B cell (primary cell): ENCODE measurements at regions not wholly inside any gene's neighbourhood (a gene's known extent, or its start where the extent isn't known, plus 50 kb on each side); places are given as distances from the start of the nearest gene placed in this dataset.
A peak's percentile ranks its signal among the peaks of the same experiment; 100 is the strongest.

Experiments
- ATAC-seq: fragments of 200-7000 bp; cut with Tn5 transposase; one replicate; pipeline ENCODE4 v1.10.0; 2021; ENCODE audit warnings: low read depth, mild to moderate bottlenecking, moderate number of reproducible peaks, moderate library complexity
- CTCF ChIA-PET: fragments of 350-600 bp; sonication (Branson Sonifier 250); formaldehyde crosslinking; loops from one replicate; lab custom pipeline; 2021; ENCODE audit warnings: antibody characterized with exemption, inconsistent platforms; lab: Charles Lee
- POLR2A ChIA-PET: fragments of 350-600 bp; sonication (Branson Sonifier 250); formaldehyde crosslinking; loops from one replicate; lab custom pipeline; 2021; ENCODE audit warnings: antibody characterized with exemption; lab: Charles Lee
- DNase-seq: peaks from one replicate; pipeline ENCODE4 v3.0.0; 2013
- H2AFZ ChIP-seq: 2 replicates; pipeline ENCODE4 v1.6.1; 2012; ENCODE audit warnings: mild to moderate bottlenecking, low read depth, low read length; ENCODE audit not compliant: insufficient read depth, poor library complexity, severe bottlenecking
- H3K27ac ChIP-seq, 2 donors: 1 replicate in 1 of 2; 2 replicates in 1 of 2; pipeline ENCODE4 v1.5.1; 2012 to 2013; ENCODE audit warnings: low read length in 2 of 2, mild to moderate bottlenecking in 2 of 2, moderate library complexity in 1 of 2
- H3K27me3 ChIP-seq, 4 experiments: fragments of 200-600 bp in 1 of 4; sonication (generic) in 1 of 4; replicated peaks in 1 of 4; 1 replicate in 2 of 4; 2 replicates in 2 of 4; pipeline versions ENCODE4 v1.6.1 to v1.7.0; 2013 to 2016; ENCODE audit warnings: low read length in 3 of 4, mild to moderate bottlenecking in 2 of 4, mixed read lengths in 1 of 4, moderate library complexity in 1 of 4; ENCODE audit not compliant: insufficient read depth in 4 of 4, control insufficient read depth in 3 of 4; ENCODE audit errors: control extremely low read depth in 1 of 4
- H3K36me3 ChIP-seq, 2 experiments: replicated peaks in 1 of 2; 1 replicate in 1 of 2; 2 replicates in 1 of 2; pipeline versions ENCODE4 v1.6.1 to v1.7.1; 2013; ENCODE audit warnings: low read length in 1 of 2; ENCODE audit not compliant: insufficient read depth in 2 of 2, control insufficient read depth in 1 of 2; ENCODE audit errors: control extremely low read depth in 1 of 2, extremely low read depth in 1 of 2
- H3K4me1 ChIP-seq, 2 donors: fragments of 200-600 bp in 1 of 2; sonication (generic) in 1 of 2; 1 replicate in 1 of 2; 2 replicates in 1 of 2; pipeline versions ENCODE4 v1.5.1 to v1.6.1; 2013 to 2017; ENCODE audit warnings: low read length in 2 of 2; ENCODE audit not compliant: control insufficient read depth in 2 of 2, insufficient read depth in 2 of 2
- H3K4me2 ChIP-seq: replicated peaks from 2 replicates; pipeline ENCODE3; 2012; ENCODE audit warnings: mild to moderate bottlenecking, low read depth, low read length; ENCODE audit not compliant: poor library complexity, severe bottlenecking
- H3K4me3 ChIP-seq, 5 experiments: fragments of 200-600 bp in 1 of 5; sonication (generic) in 1 of 5; 1 replicate in 3 of 5; 2 replicates in 2 of 5; pipeline versions ENCODE4 v1.5.1 to v1.7.0; 2011 to 2016; ENCODE audit warnings: low read length in 4 of 5, mild to moderate bottlenecking in 4 of 5, low read depth in 2 of 5, control low read depth in 1 of 5, moderate library complexity in 1 of 5; ENCODE audit not compliant: insufficient read depth in 1 of 5; ENCODE audit errors: control extremely low read depth in 1 of 5, extremely low read depth in 1 of 5
- H3K79me2 ChIP-seq: fragments of 200-600 bp; sonication (generic); one replicate; pipeline ENCODE4 v1.6.0; 2016; ENCODE audit warnings: low read length; ENCODE audit not compliant: control insufficient read depth, insufficient read depth
- H3K9ac ChIP-seq: fragments of 200-600 bp; sonication (generic); 2 replicates; pipeline ENCODE4 v1.6.1; 2017; ENCODE audit warnings: mild to moderate bottlenecking, low read length, moderate library complexity
- H3K9me3 ChIP-seq, 3 donors: one replicate each; pipeline versions ENCODE4 v1.6.1 to v1.7.1; 2013; ENCODE audit warnings: low read length in 2 of 3; ENCODE audit not compliant: control insufficient read depth in 2 of 3, insufficient read depth in 1 of 3; ENCODE audit errors: control extremely low read depth in 1 of 3
- H4K20me1 ChIP-seq: 2 replicates; pipeline ENCODE4 v1.6.0; 2012; ENCODE audit warnings: mild to moderate bottlenecking, low read length; ENCODE audit not compliant: insufficient read depth, control insufficient read depth, poor library complexity, severe bottlenecking
- H3K27ac Mint-ChIP-seq: one replicate; pipeline ENCODE4 v1.8.0; 2021; ENCODE audit warnings: mixed read lengths
- H3K27me3 Mint-ChIP-seq: one replicate; pipeline ENCODE4 v1.8.0; 2021; ENCODE audit warnings: mixed read lengths
- H3K4me1 Mint-ChIP-seq: one replicate; pipeline ENCODE4 v1.8.0; 2021; ENCODE audit warnings: mixed read lengths
- H3K4me3 Mint-ChIP-seq: one replicate; pipeline ENCODE4 v1.8.0; 2021; ENCODE audit warnings: mixed read lengths
- H3K9me3 Mint-ChIP-seq: one replicate; pipeline ENCODE4 v1.8.0; 2022; ENCODE audit warnings: mixed read lengths; ENCODE audit not compliant: insufficient read depth
- EZH2 ChIP-seq: IDR thresholded peaks from 2 replicates; pipeline ENCODE4 v1.6.1; 2012; ENCODE audit warnings: borderline replicate concordance, low read depth, mild to moderate bottlenecking, moderate library complexity, low read length; ENCODE audit not compliant: insufficient read depth, poor library complexity, severe bottlenecking
- WGBS: methylation state at CpG from one replicate; pipeline ENCODE4 v1.1.5; 2013; ENCODE audit warnings: missing lambda C conversion rate; ENCODE audit not compliant: insufficient coverage; 5-methylcytosine and 5-hydroxymethylcytosine counted together
- intact Hi-C: fragments of 100-400 bp; cut with micrococcal nuclease; formaldehyde crosslinking; loops from one replicate; pipeline ENCODE4 v1.10.0; 2022
- TF ChIP-seq, protein P1 (sequence below): fragments of 200-600 bp; IDR thresholded peaks from one replicate; pipeline ENCODE4 v1.8.0; 2022; ENCODE audit warnings: antibody characterized with exemption, mild to moderate bottlenecking

DNA sequence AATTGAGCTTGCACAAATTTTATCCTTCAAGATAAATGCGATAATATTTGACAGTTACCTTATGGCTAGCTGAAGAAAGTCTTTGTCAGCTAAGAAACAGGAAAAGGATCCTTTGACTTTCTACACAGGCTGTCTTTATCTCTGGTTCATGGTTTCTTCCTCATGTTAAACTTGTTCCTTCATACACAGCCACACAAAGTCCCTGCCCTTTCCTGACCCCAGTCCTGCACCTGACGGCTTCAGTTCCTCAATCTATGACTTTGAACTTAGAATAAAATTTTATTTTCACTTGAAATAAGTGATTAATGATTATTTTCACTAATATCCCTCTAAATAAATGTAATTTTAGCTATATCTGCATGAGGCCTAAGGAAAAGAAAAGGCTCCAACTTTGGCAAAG lies 77.8 kb upstream of the PRSS1 start:
- ChIA-PET POLR2A (interaction anchor here (0.5 kb wide), 1 partner anchor 245 kb away, joined by 7 read pairs; no protein-coding TSS in a partner anchor), CTCF (interaction anchor here (0.9 to 6.7 kb wide), 7 partner anchors 9 to 143 kb away, joined by 3 to 46 read pairs (median 4); no protein-coding TSS in a partner anchor)
- Histone ChIP-seq H4K20me1 (no peaks in the 10 kb centered on the region), H3K27ac (peak overlapping the region in 1 of 2 donors; percentile 9), H2AFZ (no peak overlapping the region), H3K9ac (no peak overlapping the region), H3K4me3 (no peak overlapping the region), H3K79me2 (no peaks in the 10 kb centered on the region), H3K36me3 (no peaks in the 10 kb centered on the region), H3K4me1 (peaks cover 22 to 37% of the 10 kb centered on the region in 2 donors), H3K4me2 (no peak overlapping the region), H3K27me3 (no peaks in the 10 kb centered on the region), H3K9me3 (peaks cover 0 to 4% (median 0%) of the 10 kb centered on the region in 3 donors)
- no peaks in the 10 kb centered on the region for H3K9me3 Mint-ChIP-seq
- TF ChIP-seq, protein P1, sequence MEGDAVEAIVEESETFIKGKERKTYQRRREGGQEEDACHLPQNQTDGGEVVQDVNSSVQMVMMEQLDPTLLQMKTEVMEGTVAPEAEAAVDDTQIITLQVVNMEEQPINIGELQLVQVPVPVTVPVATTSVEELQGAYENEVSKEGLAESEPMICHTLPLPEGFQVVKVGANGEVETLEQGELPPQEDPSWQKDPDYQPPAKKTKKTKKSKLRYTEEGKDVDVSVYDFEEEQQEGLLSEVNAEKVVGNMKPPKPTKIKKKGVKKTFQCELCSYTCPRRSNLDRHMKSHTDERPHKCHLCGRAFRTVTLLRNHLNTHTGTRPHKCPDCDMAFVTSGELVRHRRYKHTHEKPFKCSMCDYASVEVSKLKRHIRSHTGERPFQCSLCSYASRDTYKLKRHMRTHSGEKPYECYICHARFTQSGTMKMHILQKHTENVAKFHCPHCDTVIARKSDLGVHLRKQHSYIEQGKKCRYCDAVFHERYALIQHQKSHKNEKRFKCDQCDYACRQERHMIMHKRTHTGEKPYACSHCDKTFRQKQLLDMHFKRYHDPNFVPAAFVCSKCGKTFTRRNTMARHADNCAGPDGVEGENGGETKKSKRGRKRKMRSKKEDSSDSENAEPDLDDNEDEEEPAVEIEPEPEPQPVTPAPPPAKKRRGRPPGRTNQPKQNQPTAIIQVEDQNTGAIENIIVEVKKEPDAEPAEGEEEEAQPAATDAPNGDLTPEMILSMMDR = no peak
- TF ChIP-seq EZH2 = no peak
- peak overlapping the region; percentile 12 for H3K27ac Mint-ChIP-seq
- ATAC-seq = no peak
- no peak overlapping the region for H3K4me3 Mint-ChIP-seq
- no CpG with 5 or more reads among the region's 2 CpGs for WGBS
- DNase-seq = no peak
- H3K27me3 Mint-ChIP-seq = no peaks in the 10 kb centered on the region
- intact Hi-C loops = no loop called here
- peaks cover 35% of the 10 kb centered on the region for H3K4me1 Mint-ChIP-seq

DNA sequence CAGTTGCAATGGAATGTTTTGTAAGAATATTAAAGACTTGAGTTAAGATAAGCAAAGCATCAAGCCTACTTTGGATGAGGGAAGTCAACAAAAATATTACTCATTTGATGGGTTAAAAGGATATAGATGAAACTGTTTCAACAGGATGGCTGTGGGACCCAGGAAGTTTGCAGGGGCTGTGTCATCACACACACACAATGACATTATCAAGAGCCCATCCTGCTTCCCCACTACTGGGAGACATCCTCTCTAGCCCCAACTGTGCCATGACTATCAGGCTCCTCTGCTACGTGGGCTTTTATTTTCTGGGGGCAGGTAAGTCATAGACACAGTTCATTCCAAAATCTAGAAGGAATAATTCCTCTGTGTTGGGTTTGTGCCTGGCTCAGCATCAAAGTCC lies 78.8 kb upstream of the PRSS1 start:
- DNase-seq (no peak), ATAC-seq (no peak)
- H3K9ac ChIP-seq = no peak overlapping the region
- no peak overlapping the region for H3K4me3 ChIP-seq
- no peak overlapping the region for H2AFZ ChIP-seq
- H3K9me3 ChIP-seq = peaks cover 0 to 4% (median 0%) of the 10 kb centered on the region in 3 donors
- H3K4me1 ChIP-seq = peaks cover 22 to 37% of the 10 kb centered on the region in 2 donors
- H4K20me1 ChIP-seq = no peaks in the 10 kb centered on the region
- Mint-ChIP-seq H3K27ac (no peak overlapping the region), H3K4me1 (peaks cover 35% of the 10 kb centered on the region), H3K27me3 (no peaks in the 10 kb centered on the region), H3K4me3 (no peak overlapping the region), H3K9me3 (no peaks in the 10 kb centered on the region)
- H3K4me2 ChIP-seq = no peak overlapping the region
- TF ChIP-seq, protein P1 = no peak
- no peak for TF ChIP-seq EZH2
- no CpG with 5 or more reads among the region's 1 CpG for WGBS
- no peaks in the 10 kb centered on the region for H3K36me3 ChIP-seq
- ChIA-PET POLR2A (no interaction called here), CTCF (interaction anchor here (1.2 to 6.7 kb wide), 4 partner anchors 112 to 545 kb away, joined by 3 to 46 read pairs (median 6); no protein-coding TSS in a partner anchor)
- H3K27ac ChIP-seq = no peak overlapping the region
- intact Hi-C loops = no loop called here
- H3K27me3 ChIP-seq = no peaks in the 10 kb centered on the region
- H3K79me2 ChIP-seq = no peaks in the 10 kb centered on the region
